MCF 10A (cell line): ENCODE measurements at regions not wholly inside any gene's neighbourhood (a gene's known extent, or its start where the extent isn't known, plus 50 kb on each side); places are given as distances from the start of the nearest gene placed in this dataset.

ENCODE experiments used
- BruUV-seq: library from RNA; stranded (reverse); fragments of 400-500 nt; replicated peaks from 2 replicates; lab custom pipeline; 2021; lab: Mats Ljungman, UMichigan
- CTCF ChIA-PET: fragments of 300-600 bp; sonication (Branson Sonifier 250); formaldehyde crosslinking; extraction: SDS; loops from one replicate; lab custom pipeline; 2021; ENCODE audit warnings: antibody characterized with exemption, inconsistent platforms; lab: Yijun Ruan, JAX
- POLR2A ChIA-PET: fragments of 300-600, 350-650 bp; sonication (Branson Sonifier 250); formaldehyde crosslinking; extraction: SDS; loops from one replicate; lab custom pipeline; 2020; ENCODE audit warnings: antibody characterized with exemption, inconsistent platforms; lab: Yijun Ruan, JAX
- DNase-seq: peaks from one replicate; pipeline ENCODE4 v3.0.0-alpha.2; 2018; ENCODE audit not compliant: unreplicated experiment
- H3K27ac Mint-ChIP-seq: one replicate; pipeline ENCODE4 v1.8.0; 2022; ENCODE audit warnings: mild to moderate bottlenecking, low read depth, mixed read lengths; ENCODE audit not compliant: unreplicated experiment
- H3K27me3 Mint-ChIP-seq: one replicate; pipeline ENCODE4 v1.8.0; 2022; ENCODE audit warnings: mixed read lengths; ENCODE audit not compliant: insufficient read depth, unreplicated experiment
- H3K36me3 Mint-ChIP-seq: one replicate; pipeline ENCODE4 v1.8.0; 2022; ENCODE audit warnings: mild to moderate bottlenecking, moderate library complexity, mixed read lengths; ENCODE audit not compliant: insufficient read depth, unreplicated experiment
- H3K4me1 Mint-ChIP-seq: one replicate; pipeline ENCODE4 v1.8.0; 2022; ENCODE audit warnings: mixed read lengths; ENCODE audit not compliant: insufficient read depth, unreplicated experiment
- H3K4me3 Mint-ChIP-seq: one replicate; pipeline ENCODE4 v1.8.0; 2022; ENCODE audit warnings: mild to moderate bottlenecking, moderate library complexity, mixed read lengths; ENCODE audit not compliant: unreplicated experiment
- H3K9me3 Mint-ChIP-seq: one replicate; pipeline ENCODE4 v1.8.0; 2022; ENCODE audit warnings: mixed read lengths; ENCODE audit not compliant: unreplicated experiment
- CTCF ChIP-seq: fragments of 200-600 bp; IDR thresholded peaks from one replicate; pipeline ENCODE4 v1.8.0; 2022; ENCODE audit warnings: antibody characterized with exemption, mild to moderate bottlenecking; ENCODE audit not compliant: unreplicated experiment
- intact Hi-C: fragments of 100-400 bp; cut with micrococcal nuclease; formaldehyde crosslinking; loops from 2 replicates; pipeline ENCODE4 v1.14.1; 2022

- ChIA-PET POLR2A (interaction anchor here (0.6 kb wide), 1 partner anchor 176 kb away, joined by 3 read pairs; no protein-coding TSS in a partner anchor), CTCF (no interaction called here)
- no TSS peak for BruUV-seq
- no peaks in the 10 kb centered on the region for H3K4me1 Mint-ChIP-seq
- H3K27me3 Mint-ChIP-seq: no peaks in the 10 kb centered on the region
- H3K36me3 Mint-ChIP-seq: no peaks in the 10 kb centered on the region
- no peak for TF ChIP-seq CTCF
- peak; percentile 32 for DNase-seq
- H3K27ac Mint-ChIP-seq: no peak overlapping the region
- H3K9me3 Mint-ChIP-seq: peaks cover 8% of the 10 kb centered on the region
- no peak overlapping the region for H3K4me3 Mint-ChIP-seq
- intact Hi-C loops: no loop called here
Measured at GRCh38 chr4:136810626-136811025, 721.7 kb downstream of the PCDH18 start.

- BruUV-seq: no TSS peak
- H3K4me1 Mint-ChIP-seq: no peaks in the 10 kb centered on the region
- no peak overlapping the region for H3K4me3 Mint-ChIP-seq
- H3K9me3 Mint-ChIP-seq: peaks cover 13% of the 10 kb centered on the region
- H3K27ac Mint-ChIP-seq: no peak overlapping the region
- no peak for TF ChIP-seq CTCF
- intact Hi-C loops: no loop called here
- no peak for DNase-seq
- H3K36me3 Mint-ChIP-seq: no peaks in the 10 kb centered on the region
- no peaks in the 10 kb centered on the region for H3K27me3 Mint-ChIP-seq
- ChIA-PET CTCF (interaction anchor here (0.7 kb wide), 1 partner anchor 24 kb away, joined by 3 read pairs; no protein-coding TSS in a partner anchor), POLR2A (no interaction called here)
Measured at GRCh38 chr4:136806844-136807243, 725.5 kb downstream of the PCDH18 start.

GRCh38 chr4:136805617-136806016, 726.7 kb downstream of the PCDH18 start:
- Mint-ChIP-seq H3K4me3 (no peak overlapping the region), H3K4me1 (no peaks in the 10 kb centered on the region), H3K9me3 (peaks cover 13% of the 10 kb centered on the region), H3K36me3 (no peaks in the 10 kb centered on the region), H3K27ac (no peak overlapping the region), H3K27me3 (no peaks in the 10 kb centered on the region)
- TF ChIP-seq CTCF: no peak
- no peak for DNase-seq
- ChIA-PET POLR2A (no interaction called here), CTCF (interaction anchor here (0.6 to 0.7 kb wide), 2 partner anchors 11 to 114 kb away, joined by 3 to 4 read pairs; no protein-coding TSS in a partner anchor)
- intact Hi-C loops: no loop called here
- no TSS peak for BruUV-seq

GRCh38 chr4:136803433-136803832, 728.9 kb downstream of the PCDH18 start:
- Mint-ChIP-seq H3K36me3 (no peaks in the 10 kb centered on the region), H3K4me3 (no peak overlapping the region), H3K27ac (no peak overlapping the region), H3K9me3 (peaks cover 13% of the 10 kb centered on the region), H3K4me1 (no peaks in the 10 kb centered on the region), H3K27me3 (no peaks in the 10 kb centered on the region)
- BruUV-seq: no TSS peak
- ChIA-PET POLR2A (no interaction called here), CTCF (no interaction called here)
- TF ChIP-seq CTCF: no peak
- intact Hi-C loops: no loop called here
- no peak for DNase-seq
